ENCODE measurements at regions not wholly inside any gene's neighbourhood (a gene's known extent, or its start where the extent isn't known, plus 50 kb on each side); places are given as distances from the start of the nearest gene placed in this dataset.

DNA sequence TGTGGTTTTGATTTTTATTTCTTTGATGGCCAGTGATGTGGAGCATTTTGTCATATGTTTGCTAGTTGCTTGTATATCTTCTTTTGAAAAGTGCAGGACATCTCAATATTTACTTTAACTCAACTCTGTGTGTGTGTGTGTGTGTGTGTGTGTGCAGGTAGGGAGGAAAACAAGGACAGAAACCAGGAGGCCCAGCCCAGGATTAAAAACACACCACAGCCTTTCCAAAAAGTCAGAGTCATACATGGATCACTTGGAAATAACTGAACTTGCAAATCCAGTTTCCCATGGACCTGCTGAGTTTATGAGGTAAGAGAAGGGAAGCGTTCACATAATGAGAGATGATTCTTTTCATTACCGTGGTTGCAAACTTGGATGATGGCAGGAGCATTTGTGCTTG is 189.9 kb upstream of the LYZL1 start:
- intact Hi-C loops (cut with DNase I), result no loop called here
- H3K27ac ChIP-seq, result no peak overlapping the region
- no peak for DNase-seq (ENCODE audit: extremely low spot score in 2 of 2)
- H3K9me3 ChIP-seq, result no peaks in the 10 kb centered on the region
- H3K4me3 ChIP-seq, result no peak overlapping the region
- TF ChIP-seq POLR2AphosphoS5 (IDR thresholded peaks at IDR 0.05; ENCODE audit: insufficient read depth in 1 of 2, low read depth in 1 of 2) (no peak), POLR2A (IDR thresholded peaks at IDR 0.05) (no peak)
- TF ChIP-seq, protein P1, sequence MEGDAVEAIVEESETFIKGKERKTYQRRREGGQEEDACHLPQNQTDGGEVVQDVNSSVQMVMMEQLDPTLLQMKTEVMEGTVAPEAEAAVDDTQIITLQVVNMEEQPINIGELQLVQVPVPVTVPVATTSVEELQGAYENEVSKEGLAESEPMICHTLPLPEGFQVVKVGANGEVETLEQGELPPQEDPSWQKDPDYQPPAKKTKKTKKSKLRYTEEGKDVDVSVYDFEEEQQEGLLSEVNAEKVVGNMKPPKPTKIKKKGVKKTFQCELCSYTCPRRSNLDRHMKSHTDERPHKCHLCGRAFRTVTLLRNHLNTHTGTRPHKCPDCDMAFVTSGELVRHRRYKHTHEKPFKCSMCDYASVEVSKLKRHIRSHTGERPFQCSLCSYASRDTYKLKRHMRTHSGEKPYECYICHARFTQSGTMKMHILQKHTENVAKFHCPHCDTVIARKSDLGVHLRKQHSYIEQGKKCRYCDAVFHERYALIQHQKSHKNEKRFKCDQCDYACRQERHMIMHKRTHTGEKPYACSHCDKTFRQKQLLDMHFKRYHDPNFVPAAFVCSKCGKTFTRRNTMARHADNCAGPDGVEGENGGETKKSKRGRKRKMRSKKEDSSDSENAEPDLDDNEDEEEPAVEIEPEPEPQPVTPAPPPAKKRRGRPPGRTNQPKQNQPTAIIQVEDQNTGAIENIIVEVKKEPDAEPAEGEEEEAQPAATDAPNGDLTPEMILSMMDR (IDR thresholded peaks at IDR 0.05), result no peak
- H3K4me1 ChIP-seq, result no peaks in the 10 kb centered on the region
- no peaks in the 10 kb centered on the region for H3K36me3 ChIP-seq
- no peaks in the 10 kb centered on the region for H3K27me3 ChIP-seq

DNA sequence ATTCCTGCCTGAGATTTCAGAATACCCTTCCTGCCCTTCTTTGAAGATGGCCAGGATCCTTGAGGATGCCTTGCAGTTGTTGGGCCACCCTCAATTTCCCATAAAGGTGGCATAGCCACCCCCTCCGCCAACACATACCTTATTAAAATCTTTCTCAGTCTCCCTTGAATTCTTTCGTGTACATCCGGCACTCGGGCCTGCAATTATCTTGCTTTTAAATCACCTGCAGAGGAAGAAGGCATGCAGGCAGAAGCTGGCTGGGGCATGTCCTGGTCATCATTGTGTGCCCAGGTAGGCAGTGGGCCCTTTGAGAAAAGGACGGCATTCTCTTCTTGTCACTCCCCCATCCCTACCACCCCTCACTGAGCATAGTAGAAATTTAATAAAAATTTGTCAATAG is 189.5 kb upstream of the LYZL1 start:
- Histone ChIP-seq H3K27ac (no peak overlapping the region), H3K36me3 (no peaks in the 10 kb centered on the region), H3K27me3 (no peaks in the 10 kb centered on the region), H3K4me3 (no peak overlapping the region), H3K9me3 (no peaks in the 10 kb centered on the region), H3K4me1 (no peaks in the 10 kb centered on the region)
- DNase-seq (ENCODE audit: extremely low spot score in 2 of 2), result no peak
- intact Hi-C loops (cut with DNase I), result no loop called here
- TF ChIP-seq POLR2A (IDR thresholded peaks at IDR 0.05) (no peak), POLR2AphosphoS5 (IDR thresholded peaks at IDR 0.05; ENCODE audit: insufficient read depth in 1 of 2, low read depth in 1 of 2) (no peak)
- TF ChIP-seq, protein P1 (IDR thresholded peaks at IDR 0.05), result no peak

DNA sequence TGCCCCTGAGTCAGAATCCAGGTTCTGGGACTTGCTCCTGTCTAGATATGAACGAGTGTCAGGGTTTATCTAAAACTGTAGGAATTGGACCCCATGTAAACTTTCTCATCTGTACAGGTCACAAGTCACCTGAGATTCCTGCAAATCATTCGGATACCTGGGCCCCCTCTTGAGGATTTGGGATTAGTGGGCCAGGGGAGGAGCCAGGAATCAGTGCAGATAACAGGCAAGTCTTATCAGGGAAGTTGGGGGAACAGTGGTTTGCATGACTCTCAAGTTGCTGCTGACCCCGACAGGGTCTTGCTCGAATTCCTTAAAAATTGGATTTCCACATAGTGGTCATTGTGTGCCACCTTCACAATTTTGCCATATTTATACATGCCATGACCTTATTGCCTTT is 188.4 kb upstream of the LYZL1 start:
- no peak overlapping the region for H3K4me3 ChIP-seq
- H3K27ac ChIP-seq, result no peak overlapping the region
- H3K4me1 ChIP-seq, result no peaks in the 10 kb centered on the region
- H3K27me3 ChIP-seq, result no peaks in the 10 kb centered on the region
- TF ChIP-seq, protein P1 (IDR thresholded peaks at IDR 0.05), result no peak
- TF ChIP-seq POLR2AphosphoS5 (IDR thresholded peaks at IDR 0.05; ENCODE audit: insufficient read depth in 1 of 2, low read depth in 1 of 2) (no peak), POLR2A (IDR thresholded peaks at IDR 0.05) (no peak)
- H3K36me3 ChIP-seq, result no peaks in the 10 kb centered on the region
- no peak for DNase-seq (ENCODE audit: extremely low spot score in 2 of 2)
- intact Hi-C loops (cut with DNase I), result no loop called here
- H3K9me3 ChIP-seq, result no peaks in the 10 kb centered on the region

DNA sequence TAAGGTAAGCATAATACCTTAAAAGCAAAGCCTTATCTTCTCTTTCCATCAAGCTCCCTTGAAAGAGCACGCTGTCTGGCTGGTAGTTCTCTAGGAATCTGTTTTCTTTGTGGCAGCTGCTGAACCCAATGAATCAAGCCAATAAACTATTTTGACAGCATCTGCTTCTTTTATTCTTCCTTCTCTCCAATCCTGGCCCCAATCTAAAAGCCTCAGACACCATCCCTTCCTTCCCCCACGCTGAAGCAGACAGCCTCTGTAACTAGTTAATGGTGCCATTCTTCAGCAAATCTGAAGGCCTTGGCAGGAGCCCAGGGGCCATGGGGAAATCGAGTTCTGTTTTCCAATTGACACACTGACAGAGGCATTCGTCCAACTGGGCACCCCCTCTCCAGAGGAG is 186.6 kb upstream of the LYZL1 start:
- H3K27ac ChIP-seq, result no peak overlapping the region
- TF ChIP-seq POLR2AphosphoS5 (IDR thresholded peaks at IDR 0.05; ENCODE audit: insufficient read depth in 1 of 2, low read depth in 1 of 2) (no peak), POLR2A (IDR thresholded peaks at IDR 0.05) (no peak)
- TF ChIP-seq, protein P1 (IDR thresholded peaks at IDR 0.05), result no peak
- H3K9me3 ChIP-seq, result no peaks in the 10 kb centered on the region
- DNase-seq (ENCODE audit: extremely low spot score in 2 of 2), result no peak
- H3K4me3 ChIP-seq, result no peak overlapping the region
- H3K27me3 ChIP-seq, result no peaks in the 10 kb centered on the region
- intact Hi-C loops (cut with DNase I), result no loop called here
- no peaks in the 10 kb centered on the region for H3K4me1 ChIP-seq
- no peaks in the 10 kb centered on the region for H3K36me3 ChIP-seq

DNA sequence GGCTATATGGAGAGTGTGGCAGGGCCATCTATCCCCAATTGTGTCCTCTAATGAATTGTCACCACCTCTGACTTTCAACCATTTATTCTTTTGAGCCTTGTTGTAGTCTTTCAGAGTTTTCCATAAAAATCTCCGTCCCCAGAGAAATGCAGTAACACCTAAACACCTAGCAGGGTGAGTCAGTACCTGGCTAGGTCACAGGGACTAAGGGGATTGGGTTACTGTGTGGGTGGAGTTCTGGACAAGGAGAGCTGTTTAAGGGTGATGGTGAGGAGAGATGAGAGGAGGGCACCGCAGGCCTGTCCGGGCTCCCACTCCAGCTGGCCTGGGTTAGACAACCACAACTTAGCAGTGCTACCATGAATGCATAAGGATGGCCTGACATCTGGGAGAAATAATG is 186.2 kb upstream of the LYZL1 start:
- no peaks in the 10 kb centered on the region for H3K9me3 ChIP-seq

More for the DNA sequence above, 186.2 kb upstream of the LYZL1 start:
- Histone ChIP-seq H3K36me3 (no peaks in the 10 kb centered on the region), H3K27ac (no peak overlapping the region), H3K4me1 (no peaks in the 10 kb centered on the region), H3K27me3 (no peaks in the 10 kb centered on the region), H3K4me3 (no peak overlapping the region)
- intact Hi-C loops (cut with DNase I), result no loop called here
- DNase-seq (ENCODE audit: extremely low spot score in 2 of 2), result no peak
- TF ChIP-seq POLR2A (IDR thresholded peaks at IDR 0.05) (no peak), POLR2AphosphoS5 (IDR thresholded peaks at IDR 0.05; ENCODE audit: insufficient read depth in 1 of 2, low read depth in 1 of 2) (no peak)
- TF ChIP-seq, protein P1 (IDR thresholded peaks at IDR 0.05), result no peak
